Memory B cell (primary cell): ENCODE measurements at regions not wholly inside any gene's neighbourhood (a gene's known extent, or its start where the extent isn't known, plus 50 kb on each side); places are given as distances from the start of the nearest gene placed in this dataset.

Experiments used
- ATAC-seq: fragments of 150-1000 bp; cut with Tn5 transposase; 2 replicates; pipeline ENCODE4 v1.10.0; 2021; ENCODE audit warnings: low read depth, mild to moderate bottlenecking, moderate library complexity
- DNase-seq, 2 donors: peaks; one replicate each; pipeline ENCODE4 v3.0.0; 2022; ENCODE audit warnings: low spot score in 2 of 2
- H3K27ac Mint-ChIP-seq: one replicate; pipeline ENCODE4 v1.8.0; 2022; ENCODE audit warnings: mild to moderate bottlenecking, moderate library complexity, mixed read lengths
- H3K27me3 Mint-ChIP-seq: one replicate; pipeline ENCODE4 v1.8.0; 2022; ENCODE audit warnings: mixed read lengths
- H3K36me3 Mint-ChIP-seq: one replicate; pipeline ENCODE4 v1.8.0; 2022; ENCODE audit warnings: mild to moderate bottlenecking, mixed read lengths
- H3K4me1 Mint-ChIP-seq: one replicate; pipeline ENCODE4 v1.8.0; 2022; ENCODE audit warnings: mixed read lengths
- H3K4me3 Mint-ChIP-seq: one replicate; pipeline ENCODE4 v1.8.0; 2022; ENCODE audit warnings: mild to moderate bottlenecking, moderate library complexity, mixed read lengths
- H3K9me3 Mint-ChIP-seq: one replicate; pipeline ENCODE4 v1.8.0; 2022; ENCODE audit warnings: mixed read lengths

GRCh38 chr5:4866817-4867216 is 273.3 kb upstream of the ADAMTS16 start:
- ATAC-seq: no peak
- peaks cover 2% of the 10 kb centered on the region for H3K4me1 Mint-ChIP-seq
- H3K27me3 Mint-ChIP-seq: no peaks in the 10 kb centered on the region
- H3K4me3 Mint-ChIP-seq: no peak overlapping the region
- H3K36me3 Mint-ChIP-seq: no peaks in the 10 kb centered on the region
- H3K27ac Mint-ChIP-seq: no peak overlapping the region
- DNase-seq: no peak
- H3K9me3 Mint-ChIP-seq: peaks cover 4% of the 10 kb centered on the region

- DNase-seq (no peak), ATAC-seq (no peak)
- Mint-ChIP-seq H3K9me3 (peaks cover 4% of the 10 kb centered on the region), H3K4me1 (peaks cover 2% of the 10 kb centered on the region), H3K27ac (no peak overlapping the region), H3K4me3 (no peak overlapping the region), H3K36me3 (no peaks in the 10 kb centered on the region), H3K27me3 (no peaks in the 10 kb centered on the region)
These were observed 271.9 kb upstream of the ADAMTS16 start for GRCh38 chr5:4868140-4868735.

- H3K27me3 Mint-ChIP-seq: no peaks in the 10 kb centered on the region
- H3K9me3 Mint-ChIP-seq: no peaks in the 10 kb centered on the region
- no peaks in the 10 kb centered on the region for H3K4me1 Mint-ChIP-seq
- ATAC-seq (no peak), DNase-seq (no peak)
- no peaks in the 10 kb centered on the region for H3K36me3 Mint-ChIP-seq
- H3K4me3 Mint-ChIP-seq: no peak overlapping the region
- no peak overlapping the region for H3K27ac Mint-ChIP-seq
These were observed 266.5 kb upstream of the ADAMTS16 start for GRCh38 chr5:4873652-4874051.

DNA sequence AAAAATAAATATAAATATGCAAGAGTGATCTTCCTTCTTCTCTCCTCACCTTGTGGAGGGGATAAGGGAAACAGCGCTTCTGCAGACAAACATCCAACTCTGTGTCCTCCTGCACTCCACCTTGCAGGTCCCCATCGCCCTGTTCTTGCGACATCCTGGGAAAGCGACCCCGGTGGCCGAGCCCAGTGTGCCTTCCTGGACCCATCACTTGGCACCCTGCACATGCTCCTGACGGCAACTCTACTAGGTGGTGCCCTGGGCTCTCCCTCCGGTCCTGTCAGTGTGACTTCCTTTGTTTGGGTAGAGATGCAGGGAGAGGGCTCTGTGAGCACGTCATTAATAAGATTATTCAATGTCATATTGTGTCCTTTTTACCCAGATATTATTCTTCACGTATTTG is 266.0 kb upstream of the ADAMTS16 start:
- H3K27ac Mint-ChIP-seq: no peak overlapping the region
- H3K4me1 Mint-ChIP-seq: no peaks in the 10 kb centered on the region
- DNase-seq (no peak), ATAC-seq (no peak)
- H3K36me3 Mint-ChIP-seq: no peaks in the 10 kb centered on the region
- no peaks in the 10 kb centered on the region for H3K27me3 Mint-ChIP-seq
- no peaks in the 10 kb centered on the region for H3K9me3 Mint-ChIP-seq
- H3K4me3 Mint-ChIP-seq: no peak overlapping the region

DNA sequence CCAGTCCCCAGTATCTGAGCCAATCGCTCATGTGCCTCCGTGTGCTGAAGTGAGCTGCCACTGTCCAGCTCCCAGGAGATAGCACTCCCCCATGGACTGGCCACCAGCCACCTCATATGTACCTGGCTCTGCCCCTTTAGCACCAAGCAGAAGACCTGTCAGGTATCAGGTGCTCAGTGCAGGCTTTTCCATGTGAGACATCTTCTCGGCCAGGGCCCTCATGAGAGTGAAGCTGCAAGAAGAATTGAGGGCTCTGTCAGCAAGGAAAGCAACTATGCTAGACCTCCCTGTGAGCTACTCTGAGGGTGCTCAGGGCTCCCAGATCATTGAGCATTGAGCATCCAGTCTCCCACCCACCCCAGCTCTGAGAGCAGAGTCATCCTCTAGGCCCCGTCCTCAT is 264.2 kb upstream of the ADAMTS16 start:
- no peak for DNase-seq
- Mint-ChIP-seq H3K4me3 (no peak overlapping the region), H3K36me3 (no peaks in the 10 kb centered on the region)

DNA sequence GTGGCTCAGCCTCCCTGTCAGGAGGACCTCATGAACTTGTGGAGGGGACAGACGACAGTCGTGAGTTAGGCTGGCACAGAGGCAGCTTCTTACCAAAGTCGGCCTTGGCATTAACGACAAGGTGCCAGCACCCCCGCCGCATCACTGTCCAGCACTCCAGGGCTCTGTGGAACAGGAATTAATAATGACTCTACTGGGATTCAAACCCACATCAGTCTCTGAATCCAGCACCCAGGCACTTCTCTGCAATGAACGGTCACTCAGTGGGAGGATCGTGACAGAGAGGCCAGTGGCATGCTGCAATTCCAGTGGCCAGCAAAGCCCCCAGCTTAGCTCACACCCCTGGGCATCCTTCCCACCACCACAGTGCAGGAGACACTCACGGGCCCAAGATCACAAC is 263.3 kb upstream of the ADAMTS16 start:
- Mint-ChIP-seq H3K36me3 (no peaks in the 10 kb centered on the region), H3K27me3 (no peaks in the 10 kb centered on the region), H3K4me1 (no peaks in the 10 kb centered on the region), H3K27ac (no peak overlapping the region), H3K4me3 (no peak overlapping the region), H3K9me3 (no peaks in the 10 kb centered on the region)
- ATAC-seq (no peak), DNase-seq (no peak)

More for the DNA sequence above, 264.2 kb upstream of the ADAMTS16 start:
- Mint-ChIP-seq H3K27ac (no peak overlapping the region), H3K4me1 (no peaks in the 10 kb centered on the region), H3K9me3 (no peaks in the 10 kb centered on the region), H3K27me3 (no peaks in the 10 kb centered on the region)
- no peak for ATAC-seq

- Mint-ChIP-seq H3K4me3 (no peak overlapping the region), H3K4me1 (no peaks in the 10 kb centered on the region), H3K27ac (no peak overlapping the region), H3K27me3 (no peaks in the 10 kb centered on the region), H3K9me3 (no peaks in the 10 kb centered on the region), H3K36me3 (no peaks in the 10 kb centered on the region)
- ATAC-seq (no peak), DNase-seq (no peak)
These were observed 262.6 kb upstream of the ADAMTS16 start for GRCh38 chr5:4877579-4877978.

DNA sequence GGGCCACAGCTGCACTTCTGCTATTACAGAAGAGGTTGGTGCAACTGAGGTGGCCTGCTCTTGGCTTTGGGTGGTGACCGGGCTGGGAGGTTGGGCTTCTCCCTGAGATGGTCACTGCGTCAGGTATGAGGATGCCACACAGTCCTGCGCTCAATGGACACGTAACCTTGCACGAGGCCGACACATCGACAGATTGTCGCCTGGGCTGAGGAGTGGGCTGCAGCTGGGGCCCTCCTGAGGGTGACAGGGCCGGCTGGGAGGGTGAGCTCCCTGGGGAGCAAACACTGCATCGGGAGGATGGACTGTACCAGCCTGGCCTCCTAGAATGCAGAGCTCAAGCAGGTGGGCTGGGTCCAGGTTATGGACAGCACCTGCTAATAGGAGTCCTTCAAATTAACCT is 261.1 kb upstream of the ADAMTS16 start:
- Mint-ChIP-seq H3K4me1 (no peaks in the 10 kb centered on the region), H3K27me3 (no peaks in the 10 kb centered on the region), H3K27ac (no peak overlapping the region), H3K9me3 (no peaks in the 10 kb centered on the region), H3K36me3 (no peaks in the 10 kb centered on the region), H3K4me3 (no peak overlapping the region)
- no peak for ATAC-seq
- no peak for DNase-seq

- Mint-ChIP-seq H3K4me1 (no peaks in the 10 kb centered on the region), H3K27me3 (no peaks in the 10 kb centered on the region), H3K4me3 (no peak overlapping the region), H3K27ac (no peak overlapping the region), H3K36me3 (no peaks in the 10 kb centered on the region), H3K9me3 (no peaks in the 10 kb centered on the region)
- ATAC-seq (no peak), DNase-seq (peak; percentile 16 to 30)
These were observed 260.3 kb upstream of the ADAMTS16 start for GRCh38 chr5:4879693-4880303.

DNA sequence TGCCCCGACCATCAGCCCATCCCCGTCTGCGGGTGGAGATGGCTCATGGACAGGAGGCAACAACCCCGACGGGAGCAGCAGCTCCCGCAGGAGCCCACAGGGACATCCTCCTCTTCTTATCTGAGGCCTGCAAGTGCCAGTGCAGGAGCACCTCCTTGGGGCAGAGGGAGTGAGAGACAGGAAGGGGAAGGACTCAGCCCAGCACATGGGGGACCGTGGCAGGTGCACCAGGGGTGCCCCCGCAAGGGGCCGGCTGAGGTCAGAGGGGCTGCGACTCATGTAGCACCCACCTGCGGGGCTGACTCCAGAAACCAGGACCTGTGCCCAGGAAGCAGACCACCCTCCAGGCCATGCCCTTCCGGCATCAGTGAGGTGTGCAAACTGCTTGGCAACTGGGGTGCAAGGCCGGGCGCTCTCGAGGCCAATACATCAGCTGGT is 259.8 kb upstream of the ADAMTS16 start:
- H3K27ac Mint-ChIP-seq: no peak overlapping the region
- H3K36me3 Mint-ChIP-seq: no peaks in the 10 kb centered on the region
- no peaks in the 10 kb centered on the region for H3K4me1 Mint-ChIP-seq
- no peak for ATAC-seq
- H3K27me3 Mint-ChIP-seq: no peaks in the 10 kb centered on the region
- no peak overlapping the region for H3K4me3 Mint-ChIP-seq
- no peak for DNase-seq
- H3K9me3 Mint-ChIP-seq: peaks cover under 1% of the 10 kb centered on the region

GRCh38 chr5:4881366-4882002 is 258.6 kb upstream of the ADAMTS16 start:
- DNase-seq (no peak), ATAC-seq (no peak)
- no peaks in the 10 kb centered on the region for H3K36me3 Mint-ChIP-seq
- H3K27me3 Mint-ChIP-seq: no peaks in the 10 kb centered on the region
- peaks cover 2% of the 10 kb centered on the region for H3K9me3 Mint-ChIP-seq
- no peak overlapping the region for H3K27ac Mint-ChIP-seq
- no peaks in the 10 kb centered on the region for H3K4me1 Mint-ChIP-seq
- H3K4me3 Mint-ChIP-seq: no peak overlapping the region

- Mint-ChIP-seq H3K36me3 (no peaks in the 10 kb centered on the region), H3K9me3 (peaks cover 2% of the 10 kb centered on the region), H3K27me3 (no peaks in the 10 kb centered on the region), H3K4me1 (no peaks in the 10 kb centered on the region), H3K4me3 (no peak overlapping the region), H3K27ac (no peak overlapping the region)
- DNase-seq (no peak), ATAC-seq (no peak)
These were observed 257.9 kb upstream of the ADAMTS16 start for GRCh38 chr5:4882186-4882585.

DNA sequence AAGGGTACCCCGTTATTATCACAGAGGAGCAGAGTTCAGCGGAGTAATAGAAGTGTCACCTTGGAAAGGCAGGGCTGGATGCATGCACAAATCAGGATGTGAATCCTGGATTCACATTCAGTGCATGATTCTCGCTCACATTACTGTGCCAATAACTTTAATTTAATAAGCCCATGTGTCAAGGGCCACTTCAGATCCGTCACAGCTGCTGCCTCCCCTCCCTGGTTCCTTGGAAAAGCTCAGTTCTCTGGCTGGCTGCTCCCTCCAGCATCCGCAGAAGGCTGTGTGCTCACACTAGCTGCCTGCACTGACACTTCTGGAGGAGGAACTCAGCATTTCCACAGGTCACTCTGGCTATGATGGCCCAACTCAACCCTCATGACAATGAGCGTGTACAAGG is 256.8 kb upstream of the ADAMTS16 start:
- no peak overlapping the region for H3K4me3 Mint-ChIP-seq
- no peak overlapping the region for H3K27ac Mint-ChIP-seq
- H3K9me3 Mint-ChIP-seq: peaks cover 4% of the 10 kb centered on the region
- no peaks in the 10 kb centered on the region for H3K36me3 Mint-ChIP-seq
- DNase-seq (no peak), ATAC-seq (no peak)
- H3K27me3 Mint-ChIP-seq: no peaks in the 10 kb centered on the region
- H3K4me1 Mint-ChIP-seq: no peaks in the 10 kb centered on the region

GRCh38 chr5:4893063-4893744 is 246.9 kb upstream of the ADAMTS16 start:
- Mint-ChIP-seq H3K27me3 (no peaks in the 10 kb centered on the region), H3K4me3 (no peak overlapping the region), H3K27ac (no peak overlapping the region), H3K36me3 (no peaks in the 10 kb centered on the region), H3K4me1 (no peaks in the 10 kb centered on the region), H3K9me3 (peaks cover 2% of the 10 kb centered on the region)
- ATAC-seq: no peak
- no peak for DNase-seq
